Osteocyte (in vitro differentiated cells): ENCODE measurements at regions not wholly inside any gene's neighbourhood (a gene's known extent, or its start where the extent isn't known, plus 50 kb on each side); places are given as distances from the start of the nearest gene placed in this dataset.
A peak's percentile ranks its signal among the peaks of the same experiment; 100 is the strongest.

ENCODE experiments used
- DNase-seq: peaks from one replicate; pipeline ENCODE4 v3.0.0; 2021; ENCODE audit warnings: mixed read lengths; ENCODE audit not compliant: unreplicated experiment; ENCODE audit errors: extremely low spot score
- H3K27ac Mint-ChIP-seq: one replicate; pipeline ENCODE4 v1.8.0; 2021; ENCODE audit warnings: mild to moderate bottlenecking, mixed read lengths; ENCODE audit not compliant: unreplicated experiment
- H3K27me3 Mint-ChIP-seq: one replicate; pipeline ENCODE4 v1.8.0; 2021; ENCODE audit warnings: mixed read lengths; ENCODE audit not compliant: unreplicated experiment
- H3K36me3 Mint-ChIP-seq: one replicate; pipeline ENCODE4 v1.8.0; 2021; ENCODE audit warnings: mixed read lengths; ENCODE audit not compliant: unreplicated experiment
- H3K4me1 Mint-ChIP-seq: one replicate; pipeline ENCODE4 v1.8.0; 2021; ENCODE audit warnings: mixed read lengths; ENCODE audit not compliant: unreplicated experiment
- H3K4me3 Mint-ChIP-seq: one replicate; pipeline ENCODE4 v1.8.0; 2021; ENCODE audit warnings: mild to moderate bottlenecking, moderate library complexity, mixed read lengths; ENCODE audit not compliant: unreplicated experiment
- H3K9me3 Mint-ChIP-seq: one replicate; pipeline ENCODE4 v1.8.0; 2021; ENCODE audit warnings: mixed read lengths; ENCODE audit not compliant: unreplicated experiment
- TF ChIP-seq, protein P1 (sequence below): fragments of 200-600 bp; sonication (generic); IDR thresholded peaks from 2 replicates; pipeline ENCODE4 v1.5.0; 2021; ENCODE audit warnings: antibody characterized with exemption, mild to moderate bottlenecking, moderate library complexity

DNA sequence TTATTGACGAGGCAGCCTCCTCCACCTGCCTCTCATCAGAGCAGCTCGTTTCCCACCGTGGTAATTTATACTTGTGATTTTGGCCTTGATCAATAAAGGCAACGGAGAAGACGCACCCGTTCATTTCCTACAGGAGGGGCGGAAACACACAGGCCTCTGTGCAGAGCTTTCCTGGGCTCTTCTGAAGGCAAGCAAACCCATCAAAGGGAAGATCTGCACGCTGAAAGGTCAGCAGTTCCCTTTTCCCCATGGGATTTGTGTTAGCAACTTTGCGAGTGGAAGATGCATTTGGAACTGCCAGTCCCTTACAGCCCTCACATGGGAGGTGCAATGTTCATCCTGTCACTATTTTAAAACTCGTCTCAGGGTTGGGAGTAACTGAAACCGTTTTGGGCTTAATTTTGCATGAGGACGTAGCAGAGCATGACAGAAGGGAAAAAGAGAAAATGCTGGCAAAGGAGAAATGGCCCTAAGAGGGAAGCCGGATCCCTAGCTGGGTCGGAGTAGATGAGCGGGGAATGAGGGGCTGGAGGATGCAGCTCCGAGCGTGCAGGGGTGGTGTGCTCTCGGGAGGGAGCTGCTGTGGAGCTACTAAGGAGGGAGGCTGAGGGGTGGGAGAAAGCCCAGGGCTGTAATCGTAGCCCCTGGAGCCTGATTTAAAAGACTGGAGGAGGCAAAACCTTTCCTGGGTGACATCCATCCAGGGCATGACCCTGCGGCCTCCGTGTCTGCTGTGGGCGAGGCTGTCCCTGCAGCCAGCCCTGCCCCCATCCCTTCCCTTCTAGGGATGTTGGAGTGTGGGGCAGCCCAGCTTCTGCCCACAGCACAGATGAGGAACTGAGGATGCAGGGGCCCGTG lies 111.1 kb upstream of the FAM20C start:
- DNase-seq: peak; percentile 75
- Mint-ChIP-seq H3K4me1 (peaks cover 16% of the 10 kb centered on the region), H3K27ac (no peak overlapping the region), H3K27me3 (peaks cover 10% of the 10 kb centered on the region), H3K9me3 (no peaks in the 10 kb centered on the region), H3K36me3 (no peaks in the 10 kb centered on the region), H3K4me3 (no peak overlapping the region)
- TF ChIP-seq, protein P1, sequence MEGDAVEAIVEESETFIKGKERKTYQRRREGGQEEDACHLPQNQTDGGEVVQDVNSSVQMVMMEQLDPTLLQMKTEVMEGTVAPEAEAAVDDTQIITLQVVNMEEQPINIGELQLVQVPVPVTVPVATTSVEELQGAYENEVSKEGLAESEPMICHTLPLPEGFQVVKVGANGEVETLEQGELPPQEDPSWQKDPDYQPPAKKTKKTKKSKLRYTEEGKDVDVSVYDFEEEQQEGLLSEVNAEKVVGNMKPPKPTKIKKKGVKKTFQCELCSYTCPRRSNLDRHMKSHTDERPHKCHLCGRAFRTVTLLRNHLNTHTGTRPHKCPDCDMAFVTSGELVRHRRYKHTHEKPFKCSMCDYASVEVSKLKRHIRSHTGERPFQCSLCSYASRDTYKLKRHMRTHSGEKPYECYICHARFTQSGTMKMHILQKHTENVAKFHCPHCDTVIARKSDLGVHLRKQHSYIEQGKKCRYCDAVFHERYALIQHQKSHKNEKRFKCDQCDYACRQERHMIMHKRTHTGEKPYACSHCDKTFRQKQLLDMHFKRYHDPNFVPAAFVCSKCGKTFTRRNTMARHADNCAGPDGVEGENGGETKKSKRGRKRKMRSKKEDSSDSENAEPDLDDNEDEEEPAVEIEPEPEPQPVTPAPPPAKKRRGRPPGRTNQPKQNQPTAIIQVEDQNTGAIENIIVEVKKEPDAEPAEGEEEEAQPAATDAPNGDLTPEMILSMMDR: no peak

GRCh38 chr7:81926-82756 lies 110.2 kb upstream of the FAM20C start:
- H3K27me3 Mint-ChIP-seq: peaks cover 10% of the 10 kb centered on the region
- TF ChIP-seq, protein P1: no peak
- peaks cover 25% of the 10 kb centered on the region for H3K4me1 Mint-ChIP-seq

GRCh38 chr7:82757-83155 lies 109.6 kb upstream of the FAM20C start:
- no peak for DNase-seq

More at GRCh38 chr7:81926-82756, 110.2 kb upstream of the FAM20C start:
- H3K9me3 Mint-ChIP-seq: no peaks in the 10 kb centered on the region
- H3K27ac Mint-ChIP-seq: no peak overlapping the region
- no peak overlapping the region for H3K4me3 Mint-ChIP-seq
- H3K36me3 Mint-ChIP-seq: no peaks in the 10 kb centered on the region
- peak; percentile 81 for DNase-seq

GRCh38 chr7:83441-83840 lies 108.9 kb upstream of the FAM20C start:
- H3K4me1 Mint-ChIP-seq: peaks cover 38% of the 10 kb centered on the region
- H3K4me3 Mint-ChIP-seq: no peak overlapping the region
- no peak overlapping the region for H3K27ac Mint-ChIP-seq
- peak; percentile 71 for DNase-seq
- TF ChIP-seq, protein P1: no peak
- H3K36me3 Mint-ChIP-seq: no peaks in the 10 kb centered on the region
- H3K27me3 Mint-ChIP-seq: peaks cover 10% of the 10 kb centered on the region
- H3K9me3 Mint-ChIP-seq: no peaks in the 10 kb centered on the region

More at GRCh38 chr7:82757-83155, 109.6 kb upstream of the FAM20C start:
- TF ChIP-seq, protein P1: no peak
- Mint-ChIP-seq H3K36me3 (no peaks in the 10 kb centered on the region), H3K27me3 (peaks cover 10% of the 10 kb centered on the region), H3K9me3 (no peaks in the 10 kb centered on the region), H3K4me3 (no peak overlapping the region), H3K4me1 (peaks cover 31% of the 10 kb centered on the region), H3K27ac (no peak overlapping the region)
